Astrocyte of the spinal cord (primary cell): ENCODE measurements at regions not wholly inside any gene's neighbourhood (a gene's known extent, or its start where the extent isn't known, plus 50 kb on each side); places are given as distances from the start of the nearest gene placed in this dataset.

ENCODE experiments used
- DNase-seq: peaks from one replicate; pipeline ENCODE4 v3.0.0; 2011; ENCODE audit warnings: low read depth, low spot score
- H3K4me3 ChIP-seq: 2 replicates; pipeline ENCODE4 v1.5.1; 2011; ENCODE audit warnings: low read depth, mild to moderate bottlenecking, low read length, moderate library complexity
- in situ Hi-C: cut with HindIII; loops from 2 replicates; pipeline ENCODE4 v1.10.0; 2017; ENCODE audit warnings: low sequenced_read_pairs
- TF ChIP-seq, protein P1 (sequence below): IDR thresholded peaks from 2 replicates; pipeline ENCODE4 v1.5.1; 2012; ENCODE audit warnings: low read depth, mild to moderate bottlenecking, low read length, inconsistent platforms

DNA sequence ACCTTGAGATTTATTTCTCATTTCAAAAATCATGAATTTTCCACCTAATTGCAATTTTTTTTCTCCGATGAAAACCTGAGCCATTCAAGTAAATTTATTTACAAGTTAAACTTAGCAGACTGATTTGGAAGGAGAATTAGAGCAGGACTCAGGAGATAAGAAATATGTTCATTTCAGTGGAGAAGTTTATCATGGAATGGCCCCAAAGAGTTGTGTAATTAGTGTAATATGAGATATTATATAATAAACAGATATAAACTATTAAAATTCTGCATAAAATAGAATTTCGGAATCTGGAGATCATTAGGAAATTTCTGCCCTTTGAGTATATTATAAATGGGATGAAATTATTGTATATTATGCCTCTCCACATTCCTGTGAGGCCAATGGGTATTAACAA lies 596.8 kb downstream of the QKI start:
- TF ChIP-seq, protein P1, sequence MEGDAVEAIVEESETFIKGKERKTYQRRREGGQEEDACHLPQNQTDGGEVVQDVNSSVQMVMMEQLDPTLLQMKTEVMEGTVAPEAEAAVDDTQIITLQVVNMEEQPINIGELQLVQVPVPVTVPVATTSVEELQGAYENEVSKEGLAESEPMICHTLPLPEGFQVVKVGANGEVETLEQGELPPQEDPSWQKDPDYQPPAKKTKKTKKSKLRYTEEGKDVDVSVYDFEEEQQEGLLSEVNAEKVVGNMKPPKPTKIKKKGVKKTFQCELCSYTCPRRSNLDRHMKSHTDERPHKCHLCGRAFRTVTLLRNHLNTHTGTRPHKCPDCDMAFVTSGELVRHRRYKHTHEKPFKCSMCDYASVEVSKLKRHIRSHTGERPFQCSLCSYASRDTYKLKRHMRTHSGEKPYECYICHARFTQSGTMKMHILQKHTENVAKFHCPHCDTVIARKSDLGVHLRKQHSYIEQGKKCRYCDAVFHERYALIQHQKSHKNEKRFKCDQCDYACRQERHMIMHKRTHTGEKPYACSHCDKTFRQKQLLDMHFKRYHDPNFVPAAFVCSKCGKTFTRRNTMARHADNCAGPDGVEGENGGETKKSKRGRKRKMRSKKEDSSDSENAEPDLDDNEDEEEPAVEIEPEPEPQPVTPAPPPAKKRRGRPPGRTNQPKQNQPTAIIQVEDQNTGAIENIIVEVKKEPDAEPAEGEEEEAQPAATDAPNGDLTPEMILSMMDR, result no peak
- in situ Hi-C loops, result no loop called here
- no peak for DNase-seq
- no peak overlapping the region for H3K4me3 ChIP-seq

DNA sequence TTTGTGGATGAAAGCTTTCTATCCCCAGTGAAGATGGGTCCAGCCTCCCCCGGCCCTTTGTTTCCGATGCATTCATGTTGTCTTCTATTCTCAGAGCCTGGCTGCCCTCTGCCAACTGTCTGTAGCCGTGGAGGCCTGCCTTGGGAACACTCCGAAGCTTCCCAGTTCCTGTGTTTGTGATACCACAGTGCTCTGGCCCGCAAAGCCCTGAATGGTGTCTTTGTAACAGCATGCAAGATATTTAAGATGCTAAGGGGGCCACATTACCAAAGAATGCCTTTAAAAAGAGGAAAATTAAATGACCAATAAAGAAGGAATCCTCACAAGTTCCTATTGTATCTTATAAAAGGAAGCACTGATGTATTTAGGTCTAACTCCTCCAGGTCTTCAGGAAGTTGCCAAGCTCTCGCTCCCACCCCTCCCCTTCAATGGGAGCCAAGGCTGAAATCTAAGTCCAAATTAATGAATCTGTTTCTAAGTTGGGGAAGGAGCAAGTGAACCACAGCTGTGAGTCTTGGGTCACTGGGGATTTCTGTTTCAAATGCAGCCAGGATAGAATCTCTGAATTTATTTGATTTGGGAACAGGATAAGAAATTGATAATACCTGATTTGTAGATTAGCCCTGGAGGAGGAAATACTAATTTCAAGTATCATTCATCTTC lies 596.1 kb downstream of the QKI start:
- no peak for DNase-seq
- in situ Hi-C loops, result no loop called here
- TF ChIP-seq, protein P1, result no peak
- H3K4me3 ChIP-seq, result no peak overlapping the region

DNA sequence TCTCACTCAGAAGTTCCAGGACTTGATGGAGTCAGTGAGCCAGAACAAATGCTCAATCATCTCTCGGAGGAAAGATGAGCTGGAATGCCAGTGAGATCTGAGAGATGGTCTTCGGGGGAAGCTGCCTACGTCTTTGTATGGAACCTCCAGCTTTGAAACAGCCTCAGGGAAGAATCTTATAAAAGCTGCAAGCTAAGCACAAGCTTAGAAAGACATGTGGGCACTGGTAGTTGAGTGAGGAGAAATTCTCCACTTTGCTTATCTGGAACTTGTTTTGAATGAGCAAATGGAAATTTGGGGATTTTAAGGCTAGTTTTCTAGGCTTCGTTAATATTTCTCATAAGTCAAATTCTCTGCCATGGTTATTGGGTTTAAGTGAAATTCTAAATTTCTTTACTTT lies 594.4 kb downstream of the QKI start:
- no peak overlapping the region for H3K4me3 ChIP-seq
- no peak for DNase-seq
- TF ChIP-seq, protein P1, result no peak
- in situ Hi-C loops, result no loop called here

DNA sequence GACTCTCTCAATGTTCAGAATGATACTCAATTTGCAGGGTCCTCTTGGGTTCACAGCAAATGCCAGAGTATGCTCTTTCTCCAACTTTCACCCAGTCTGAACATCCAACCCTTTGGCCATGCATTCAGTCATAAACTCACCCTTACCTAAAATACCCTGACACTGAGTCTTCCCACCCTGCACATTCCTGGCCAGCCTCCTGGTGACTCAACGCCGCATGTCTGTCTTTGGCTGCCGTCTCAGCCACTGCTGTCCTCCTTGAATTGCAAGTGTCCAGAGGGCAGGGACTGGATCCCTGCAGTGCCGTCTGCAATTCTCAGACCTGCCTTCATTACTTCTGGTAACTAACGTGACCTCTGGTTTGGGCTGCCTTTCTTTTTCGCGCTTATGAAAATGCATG lies 593.4 kb downstream of the QKI start:
- TF ChIP-seq, protein P1, result no peak
- no peak for DNase-seq
- H3K4me3 ChIP-seq, result no peak overlapping the region
- in situ Hi-C loops, result no loop called here

DNA sequence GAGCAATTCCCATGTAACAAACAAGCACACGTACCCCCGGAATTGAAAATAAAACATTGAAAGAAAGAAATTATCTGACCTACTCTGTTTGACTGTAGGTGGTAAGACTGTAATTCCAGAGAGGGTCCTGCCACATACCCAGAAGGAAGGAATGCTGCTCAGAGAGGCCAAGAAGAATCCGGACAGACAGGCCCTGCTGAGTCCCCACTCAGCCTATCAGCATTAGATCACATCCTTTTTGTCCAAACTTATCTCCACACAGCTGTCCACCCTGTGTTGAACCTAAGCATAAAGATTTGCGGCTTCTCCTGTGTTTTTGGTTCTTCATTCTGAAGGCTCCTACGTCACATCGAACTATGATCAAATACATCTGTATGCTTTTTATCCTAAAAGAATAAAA lies 591.9 kb downstream of the QKI start:
- no peak for DNase-seq
- in situ Hi-C loops, result no loop called here
- TF ChIP-seq, protein P1, result no peak
- H3K4me3 ChIP-seq, result no peak overlapping the region

DNA sequence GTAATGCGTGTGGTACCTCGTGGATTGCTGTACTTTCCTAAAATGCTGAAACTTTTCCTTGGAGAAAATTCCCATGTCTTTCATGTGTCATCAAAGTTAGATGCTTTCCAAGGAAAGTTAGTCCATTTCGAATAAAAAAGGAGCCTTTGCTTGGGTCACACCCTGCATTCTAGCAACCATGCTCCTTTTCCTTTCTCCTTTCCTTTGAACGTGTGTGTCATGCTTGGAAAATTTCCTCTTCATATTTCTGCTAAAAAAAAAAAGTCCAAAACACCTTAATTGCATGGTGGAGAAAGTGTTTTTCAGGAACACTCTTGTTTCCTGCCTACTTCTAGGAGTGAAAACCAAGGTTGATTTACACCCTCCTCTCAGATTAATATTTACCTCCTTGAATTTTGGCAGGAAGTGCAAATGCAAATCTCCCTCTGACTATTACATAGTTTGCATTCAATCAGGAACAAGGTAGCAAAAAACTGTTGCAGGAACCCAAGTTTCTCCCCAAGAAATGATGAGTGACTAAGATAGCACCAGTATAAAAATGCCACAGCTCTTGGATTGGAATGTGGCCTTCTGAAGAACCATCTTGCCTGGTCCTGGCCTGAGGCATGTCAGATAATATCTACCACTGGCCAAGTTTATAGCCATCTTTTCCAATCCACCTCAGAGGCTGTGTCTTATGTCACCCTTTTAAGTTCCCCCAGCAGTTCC lies 590.6 kb downstream of the QKI start:
- in situ Hi-C loops, result no loop called here
- TF ChIP-seq, protein P1, result no peak
- DNase-seq, result no peak
- no peak overlapping the region for H3K4me3 ChIP-seq
